Esophagus muscularis mucosa (tissue), 3 donors: ENCODE measurements at regions not wholly inside any gene's neighbourhood (a gene's known extent, or its start where the extent isn't known, plus 50 kb on each side); places are given as distances from the start of the nearest gene placed in this dataset.

Experiments used
- POLR2AphosphoS5 ChIP-seq, 2 donors: sonication (generic); formaldehyde crosslinking; IDR thresholded peaks; one replicate each; pipeline ENCODE4 v1.6.1; 2017; ENCODE audit warnings: antibody characterized with exemption in 2 of 2
- TF ChIP-seq, protein P1 (sequence below), 3 experiments: fragments of 200-600 bp in 2 of 3; fragments of 450-650 bp in 1 of 3; sonication (generic) in 2 of 3; IDR thresholded peaks; one replicate each; pipeline ENCODE4 v1.5.1; 2017 to 2019; ENCODE audit warnings: antibody characterized with exemption in 3 of 3, mild to moderate bottlenecking in 2 of 3, moderate library complexity in 1 of 3

DNA sequence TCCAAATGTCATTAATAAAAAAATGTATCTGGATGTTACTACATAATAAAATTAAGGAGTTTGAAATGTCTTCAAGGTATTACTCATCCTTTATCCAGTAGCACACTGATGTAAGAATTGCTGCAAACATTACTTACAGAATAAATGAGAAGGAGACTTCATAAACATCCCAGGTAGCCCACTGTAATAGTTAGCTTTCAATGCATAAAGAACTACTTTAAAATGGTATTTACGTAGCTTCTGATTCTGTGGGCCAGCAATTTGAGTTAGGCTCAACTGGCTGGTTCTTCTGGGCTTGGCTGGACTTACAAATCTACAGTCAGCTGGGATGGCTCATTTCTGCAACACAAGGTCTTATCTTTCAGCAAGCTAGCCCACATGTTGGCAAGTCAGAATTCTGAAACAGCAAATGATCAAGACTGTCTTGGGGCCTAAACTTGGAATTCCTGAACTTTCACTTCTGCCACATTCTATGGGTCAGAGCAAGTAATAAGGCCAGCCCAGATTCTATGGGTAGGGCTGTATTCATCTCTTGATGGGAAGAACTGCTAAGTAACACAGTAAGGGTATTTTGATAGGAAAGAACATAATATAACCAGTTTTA is 522.5 kb downstream of the IQCM start:
- TF ChIP-seq POLR2AphosphoS5 (IDR thresholded peaks at IDR 0.05): no peak
- TF ChIP-seq, protein P1, sequence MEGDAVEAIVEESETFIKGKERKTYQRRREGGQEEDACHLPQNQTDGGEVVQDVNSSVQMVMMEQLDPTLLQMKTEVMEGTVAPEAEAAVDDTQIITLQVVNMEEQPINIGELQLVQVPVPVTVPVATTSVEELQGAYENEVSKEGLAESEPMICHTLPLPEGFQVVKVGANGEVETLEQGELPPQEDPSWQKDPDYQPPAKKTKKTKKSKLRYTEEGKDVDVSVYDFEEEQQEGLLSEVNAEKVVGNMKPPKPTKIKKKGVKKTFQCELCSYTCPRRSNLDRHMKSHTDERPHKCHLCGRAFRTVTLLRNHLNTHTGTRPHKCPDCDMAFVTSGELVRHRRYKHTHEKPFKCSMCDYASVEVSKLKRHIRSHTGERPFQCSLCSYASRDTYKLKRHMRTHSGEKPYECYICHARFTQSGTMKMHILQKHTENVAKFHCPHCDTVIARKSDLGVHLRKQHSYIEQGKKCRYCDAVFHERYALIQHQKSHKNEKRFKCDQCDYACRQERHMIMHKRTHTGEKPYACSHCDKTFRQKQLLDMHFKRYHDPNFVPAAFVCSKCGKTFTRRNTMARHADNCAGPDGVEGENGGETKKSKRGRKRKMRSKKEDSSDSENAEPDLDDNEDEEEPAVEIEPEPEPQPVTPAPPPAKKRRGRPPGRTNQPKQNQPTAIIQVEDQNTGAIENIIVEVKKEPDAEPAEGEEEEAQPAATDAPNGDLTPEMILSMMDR (IDR thresholded peaks at IDR 0.05): no peak
